K562 (cell line): ENCODE measurements at regions not wholly inside any gene's neighbourhood (a gene's known extent, or its start where the extent isn't known, plus 50 kb on each side); places are given as distances from the start of the nearest gene placed in this dataset.

Experiments
- ATAC-seq: fragments of 200-7000 bp; cut with Tn5 transposase; 3 replicates; pipeline ENCODE4 v1.9.1; 2020; ENCODE audit warnings: moderate library complexity
- BruUV-seq: library from RNA; stranded (reverse); fragments of 400-500 nt; replicated peaks from 2 replicates; lab custom pipeline; 2021; lab: Mats Ljungman, UMichigan
- CTCF ChIA-PET: fragments of 300-600 bp; formaldehyde crosslinking; extraction: SDS; loops from one replicate; lab custom pipeline; 2021; ENCODE audit warnings: low intra/inter-chr PET ratio; lab: Yijun Ruan, JAX
- POLR2A ChIA-PET: fragments of 300-600, 350-650 bp; sonication (Branson Sonifier 250); formaldehyde crosslinking; extraction: SDS; loops from one replicate; lab custom pipeline; 2021; ENCODE audit warnings: antibody characterized with exemption, inconsistent platforms; lab: Yijun Ruan, JAX
- DNase-seq, 4 experiments: peaks; one replicate each; pipeline versions ENCODE4 v3.0.0 to v3.0.0-alpha.2; 2011 to 2018; ENCODE audit warnings: low spot score in 3 of 4, mixed read lengths in 3 of 4; ENCODE audit errors: extremely low read depth in 1 of 4
- FAIRE-seq: peaks from 2 replicates; lab custom pipeline; 2011; peaks lifted over from hg19 to GRCh38; lab: Jason Lieb, UNC
- H2AFZ ChIP-seq: 2 replicates; pipeline ENCODE4 v1.6.0; 2011; ENCODE audit warnings: low read depth, low read length, control low read depth, inconsistent platforms
- H3K27ac ChIP-seq: fragments of 200-600 bp; 3 replicates; pipeline ENCODE4 v1.8.0; 2011; ENCODE audit warnings: low read depth, mild to moderate bottlenecking, control low read depth, inconsistent platforms, low read length, moderate library complexity, mixed read lengths; ENCODE audit errors: extremely low read depth
- H3K27me3 ChIP-seq, 2 experiments: fragments of 300-600 bp in 1 of 2; 2 replicates in 1 of 2; 3 replicates in 1 of 2; pipeline versions ENCODE4 v1.6.0 to v1.8.0; 2011; ENCODE audit warnings: inconsistent platforms in 2 of 2, low read length in 2 of 2, mild to moderate bottlenecking in 1 of 2, mixed read lengths in 1 of 2, moderate library complexity in 1 of 2; ENCODE audit not compliant: control insufficient read depth in 2 of 2, insufficient read depth in 2 of 2
- H3K36me3 ChIP-seq: fragments of 300-600 bp; 3 replicates; pipeline ENCODE4 v1.8.0; 2011; ENCODE audit warnings: mild to moderate bottlenecking, low read length, inconsistent platforms; ENCODE audit not compliant: control insufficient read depth, insufficient read depth
- H3K4me1 ChIP-seq, 2 experiments: fragments of 200-600 bp in 1 of 2; replicated peaks in 1 of 2; 2 replicates in 1 of 2; 3 replicates in 1 of 2; pipeline versions ENCODE4 v1.5.1 to v1.8.0; 2011; ENCODE audit warnings: inconsistent platforms in 2 of 2, low read length in 2 of 2, mild to moderate bottlenecking in 1 of 2, mixed read lengths in 1 of 2, moderate library complexity in 1 of 2; ENCODE audit not compliant: control insufficient read depth in 2 of 2, insufficient read depth in 2 of 2
- H3K4me2 ChIP-seq: 2 replicates; pipeline ENCODE4 v1.6.1; 2011; ENCODE audit warnings: low read length, control low read depth, inconsistent platforms, mixed read lengths; ENCODE audit not compliant: insufficient read depth
- H3K4me3 ChIP-seq: fragments of 200-600 bp; sonication (generic), shearing (Covaris generic); 2 replicates; pipeline ENCODE4 v1.5.1; 2016; ENCODE audit warnings: control low read depth, inconsistent platforms
- H3K79me2 ChIP-seq: fragments of 200-600 bp; 3 replicates; pipeline ENCODE4 v1.8.0; 2011; ENCODE audit warnings: low read length, inconsistent platforms; ENCODE audit not compliant: control insufficient read depth, insufficient read depth
- H3K9ac ChIP-seq, 2 experiments: 2 replicates each; pipeline versions ENCODE4 v1.6.0 to v1.6.1; 2011; ENCODE audit warnings: low read depth in 2 of 2, low read length in 2 of 2, control low read depth in 1 of 2, inconsistent platforms in 1 of 2, mild to moderate bottlenecking in 1 of 2, mixed read lengths in 1 of 2; ENCODE audit not compliant: insufficient read depth in 1 of 2
- H3K9me1 ChIP-seq: one replicate; pipeline ENCODE4 v1.6.0; 2011; ENCODE audit warnings: inconsistent platforms, mild to moderate bottlenecking, low read length, moderate library complexity; ENCODE audit not compliant: control insufficient read depth, insufficient read depth
- H3K9me3 ChIP-seq: replicated peaks from 2 replicates; pipeline ENCODE4 v1.5.1; 2011; ENCODE audit warnings: low read depth, low read length, inconsistent platforms; ENCODE audit not compliant: control insufficient read depth, insufficient read depth
- H4K20me1 ChIP-seq: replicated peaks from 2 replicates; pipeline ENCODE4 v1.6.1; 2011; ENCODE audit warnings: low read length, inconsistent platforms, mixed read lengths; ENCODE audit not compliant: control insufficient read depth, insufficient read depth
- CCNT2 ChIP-seq: IDR thresholded peaks from 2 replicates; pipeline ENCODE4 v1.6.1; 2011; ENCODE audit warnings: borderline replicate concordance, low read depth, mild to moderate bottlenecking, moderate library complexity, mixed read lengths, low read length; ENCODE audit not compliant: insufficient read length; ENCODE audit errors: extremely low read depth
- DNMT1 ChIP-seq: fragments of 450-650 bp; IDR thresholded peaks from 2 replicates; pipeline ENCODE4 v1.6.1; 2016; ENCODE audit warnings: antibody characterized with exemption, mild to moderate bottlenecking
- EZH2 ChIP-seq: IDR thresholded peaks from 2 replicates; pipeline ENCODE4 v1.6.1; 2012; ENCODE audit warnings: low read depth, mild to moderate bottlenecking, inconsistent platforms, low read length, borderline replicate concordance
- HDAC1 ChIP-seq, 2 experiments: fragments of 450-650 bp; IDR thresholded peaks; 2 replicates each; pipeline ENCODE4 v1.6.1; 2016 to 2017; ENCODE audit warnings: inconsistent platforms in 1 of 2, mild to moderate bottlenecking in 1 of 2, moderate library complexity in 1 of 2
- HSF4 ChIP-seq: fragments of 250-450 bp; sonication (Bioruptor Pico); IDR thresholded peaks from 2 replicates; pipeline ENCODE4 v2.1.2; 2022; ENCODE audit warnings: mild to moderate bottlenecking, moderate library complexity, borderline replicate concordance
- RAD21 ChIP-seq, 2 experiments: fragments of 250-450 bp in 1 of 2; fragments of 450-650 bp in 1 of 2; sonication (Bioruptor Pico) in 1 of 2; formaldehyde crosslinking in 1 of 2; IDR thresholded peaks in 1 of 2; conservative IDR thresholded peaks in 1 of 2; 2 replicates each; pipeline versions ENCODE4 v1.4.0 to v1.8.0; 2020 to 2022; ENCODE audit warnings: mild to moderate bottlenecking in 2 of 2, moderate library complexity in 1 of 2
- TBL1XR1 ChIP-seq, 2 experiments: IDR thresholded peaks; 2 replicates each; pipeline ENCODE4 v1.6.1; 2012; ENCODE audit warnings: improper control_type of control experiment in 2 of 2, low read length in 2 of 2, mild to moderate bottlenecking in 1 of 2
- THAP12 ChIP-seq: fragments of 250-450 bp; sonication (Bioruptor Pico); IDR thresholded peaks from 2 replicates; pipeline ENCODE4 v1.9.0; 2021; ENCODE audit warnings: mild to moderate bottlenecking, inconsistent platforms
- ZNF57 ChIP-seq: fragments of 450-650 bp; formaldehyde crosslinking; IDR thresholded peaks from 2 replicates; pipeline ENCODE4 v1.4.0; 2020; ENCODE audit warnings: mild to moderate bottlenecking, moderate library complexity
- ZZZ3 ChIP-seq: fragments of 450-650 bp; IDR thresholded peaks from 2 replicates; pipeline ENCODE4 v1.6.1; 2016; ENCODE audit warnings: antibody characterized with exemption, mild to moderate bottlenecking, moderate library complexity
- WGBS: fragments of 100-300 bp; shearing (Covaris generic); methylation state at CpG from one replicate; pipeline ENCODE4 v1.1.6; 2016; ENCODE audit warnings: low coverage, mixed read lengths; ENCODE audit not compliant: insufficient coverage; ENCODE audit errors: missing lambda C conversion rate; 5-methylcytosine and 5-hydroxymethylcytosine counted together
- in situ Hi-C: fragments of 300-500 bp; cut with MboI; formaldehyde crosslinking; loops from 4 replicates; pipeline ENCODE4 v1.15.0; 2018; ENCODE audit warnings: inconsistent platforms, mixed read lengths
- intact Hi-C: fragments of 100-400 bp; cut with micrococcal nuclease; formaldehyde crosslinking; loops from 2 replicates; pipeline ENCODE4 v1.14.2; 2022
- TF ChIP-seq, protein P1 (sequence below): fragments of 450-650 bp; IDR thresholded peaks from 2 replicates; pipeline ENCODE4 v1.7.1; 2018; ENCODE audit warnings: mild to moderate bottlenecking, low read depth; ENCODE audit not compliant: partially characterized antibody
- TF ChIP-seq, protein P2 (sequence below): sonication (generic); formaldehyde crosslinking; IDR thresholded peaks from 2 replicates; pipeline ENCODE4 v1.8.0; 2023; ENCODE audit warnings: mild to moderate bottlenecking, missing genetic modification reagents

GRCh38 chr13:105201351-105201750 lies 1334.1 kb downstream of the EFNB2 start (continued):
- TF ChIP-seq HSF4 (CRISPR knock-in tag) (no peak), TBL1XR1 (IDR thresholded peaks at IDR 0.05; ENCODE audit: low read length in 2 of 2) (no peak)
- TF ChIP-seq, all 486 proteins: peak for 0

DNA sequence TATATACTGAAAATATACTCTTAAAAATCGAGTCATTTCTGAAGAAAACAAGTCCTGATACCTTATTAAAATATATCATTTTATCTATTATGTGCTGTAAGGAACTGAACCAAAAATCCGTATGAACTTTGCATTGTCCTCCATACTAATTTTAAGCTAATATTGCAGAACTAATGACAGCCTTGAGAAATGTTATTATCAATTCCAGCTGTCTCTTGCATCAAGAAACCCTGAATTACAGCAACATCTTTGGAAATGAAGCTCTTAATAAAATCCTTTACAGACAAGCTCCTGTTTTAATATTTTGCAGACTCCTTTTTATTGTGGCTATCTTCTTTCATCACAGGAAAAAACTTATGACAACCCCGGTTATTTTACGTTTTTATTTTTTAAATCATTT lies 1335.3 kb downstream of the EFNB2 start:
- H3K9me3 ChIP-seq = no peaks in the 10 kb centered on the region
- FAIRE-seq (no peak), ATAC-seq (no peak), DNase-seq (no peak)
- ChIA-PET CTCF (no interaction called here), POLR2A (no interaction called here)
- no peaks in the 10 kb centered on the region for H3K9me1 ChIP-seq
- no peaks in the 10 kb centered on the region for H4K20me1 ChIP-seq
- in situ Hi-C loops = no loop called here
- no peak overlapping the region for H3K27ac ChIP-seq
- H3K27me3 ChIP-seq = no peaks in the 10 kb centered on the region
- BruUV-seq = no TSS peak
- H3K4me2 ChIP-seq = no peak overlapping the region
- no peak overlapping the region for H2AFZ ChIP-seq
- no peak overlapping the region for H3K9ac ChIP-seq
- 0% methylated on average over 4 of the region's 4 CpGs for WGBS
- intact Hi-C loops = no loop called here
- no peaks in the 10 kb centered on the region for H3K4me1 ChIP-seq
- H3K36me3 ChIP-seq = no peaks in the 10 kb centered on the region
- no peak overlapping the region for H3K4me3 ChIP-seq
- no peaks in the 10 kb centered on the region for H3K79me2 ChIP-seq
- no peak for TF ChIP-seq CCNT2
- no peak for TF ChIP-seq ZZZ3
- TF ChIP-seq HSF4 (CRISPR knock-in tag) = no peak
- TF ChIP-seq EZH2 = no peak
- TF ChIP-seq, protein P1, sequence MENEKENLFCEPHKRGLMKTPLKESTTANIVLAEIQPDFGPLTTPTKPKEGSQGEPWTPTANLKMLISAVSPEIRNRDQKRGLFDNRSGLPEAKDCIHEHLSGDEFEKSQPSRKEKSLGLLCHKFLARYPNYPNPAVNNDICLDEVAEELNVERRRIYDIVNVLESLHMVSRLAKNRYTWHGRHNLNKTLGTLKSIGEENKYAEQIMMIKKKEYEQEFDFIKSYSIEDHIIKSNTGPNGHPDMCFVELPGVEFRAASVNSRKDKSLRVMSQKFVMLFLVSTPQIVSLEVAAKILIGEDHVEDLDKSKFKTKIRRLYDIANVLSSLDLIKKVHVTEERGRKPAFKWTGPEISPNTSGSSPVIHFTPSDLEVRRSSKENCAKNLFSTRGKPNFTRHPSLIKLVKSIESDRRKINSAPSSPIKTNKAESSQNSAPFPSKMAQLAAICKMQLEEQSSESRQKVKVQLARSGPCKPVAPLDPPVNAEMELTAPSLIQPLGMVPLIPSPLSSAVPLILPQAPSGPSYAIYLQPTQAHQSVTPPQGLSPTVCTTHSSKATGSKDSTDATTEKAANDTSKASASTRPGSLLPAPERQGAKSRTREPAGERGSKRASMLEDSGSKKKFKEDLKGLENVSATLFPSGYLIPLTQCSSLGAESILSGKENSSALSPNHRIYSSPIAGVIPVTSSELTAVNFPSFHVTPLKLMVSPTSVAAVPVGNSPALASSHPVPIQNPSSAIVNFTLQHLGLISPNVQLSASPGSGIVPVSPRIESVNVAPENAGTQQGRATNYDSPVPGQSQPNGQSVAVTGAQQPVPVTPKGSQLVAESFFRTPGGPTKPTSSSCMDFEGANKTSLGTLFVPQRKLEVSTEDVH = no peak
- TF ChIP-seq ZNF57 (CRISPR knock-in tag) = no peak
- TF ChIP-seq, protein P2, sequence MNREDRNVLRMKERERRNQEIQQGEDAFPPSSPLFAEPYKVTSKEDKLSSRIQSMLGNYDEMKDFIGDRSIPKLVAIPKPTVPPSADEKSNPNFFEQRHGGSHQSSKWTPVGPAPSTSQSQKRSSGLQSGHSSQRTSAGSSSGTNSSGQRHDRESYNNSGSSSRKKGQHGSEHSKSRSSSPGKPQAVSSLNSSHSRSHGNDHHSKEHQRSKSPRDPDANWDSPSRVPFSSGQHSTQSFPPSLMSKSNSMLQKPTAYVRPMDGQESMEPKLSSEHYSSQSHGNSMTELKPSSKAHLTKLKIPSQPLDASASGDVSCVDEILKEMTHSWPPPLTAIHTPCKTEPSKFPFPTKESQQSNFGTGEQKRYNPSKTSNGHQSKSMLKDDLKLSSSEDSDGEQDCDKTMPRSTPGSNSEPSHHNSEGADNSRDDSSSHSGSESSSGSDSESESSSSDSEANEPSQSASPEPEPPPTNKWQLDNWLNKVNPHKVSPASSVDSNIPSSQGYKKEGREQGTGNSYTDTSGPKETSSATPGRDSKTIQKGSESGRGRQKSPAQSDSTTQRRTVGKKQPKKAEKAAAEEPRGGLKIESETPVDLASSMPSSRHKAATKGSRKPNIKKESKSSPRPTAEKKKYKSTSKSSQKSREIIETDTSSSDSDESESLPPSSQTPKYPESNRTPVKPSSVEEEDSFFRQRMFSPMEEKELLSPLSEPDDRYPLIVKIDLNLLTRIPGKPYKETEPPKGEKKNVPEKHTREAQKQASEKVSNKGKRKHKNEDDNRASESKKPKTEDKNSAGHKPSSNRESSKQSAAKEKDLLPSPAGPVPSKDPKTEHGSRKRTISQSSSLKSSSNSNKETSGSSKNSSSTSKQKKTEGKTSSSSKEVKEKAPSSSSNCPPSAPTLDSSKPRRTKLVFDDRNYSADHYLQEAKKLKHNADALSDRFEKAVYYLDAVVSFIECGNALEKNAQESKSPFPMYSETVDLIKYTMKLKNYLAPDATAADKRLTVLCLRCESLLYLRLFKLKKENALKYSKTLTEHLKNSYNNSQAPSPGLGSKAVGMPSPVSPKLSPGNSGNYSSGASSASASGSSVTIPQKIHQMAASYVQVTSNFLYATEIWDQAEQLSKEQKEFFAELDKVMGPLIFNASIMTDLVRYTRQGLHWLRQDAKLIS (CRISPR knock-in tag) = no peak
- no peak for TF ChIP-seq THAP12 (CRISPR knock-in tag)
- TF ChIP-seq RAD21 (CRISPR knock-in tag; conservative IDR thresholded peaks at IDR 0.05 in 1 of 2, IDR thresholded peaks at IDR 0.05 in 1 of 2) = no peak
- no peak for TF ChIP-seq DNMT1
- TF ChIP-seq HDAC1 (IDR thresholded peaks at IDR 0.05) = no peak
